Transverse colon (tissue), 4 donors: ENCODE measurements at regions not wholly inside any gene's neighbourhood (a gene's known extent, or its start where the extent isn't known, plus 50 kb on each side); places are given as distances from the start of the nearest gene placed in this dataset.

Experiments
- CTCF ChIP-seq, 5 experiments: fragments of 200-600 bp in 3 of 5; fragments of 450-650 bp in 2 of 5; sonication (generic) in 3 of 5; IDR thresholded peaks; 1 replicate in 2 of 5; 2 replicates in 3 of 5; pipeline ENCODE4 v1.5.1; 2016 to 2017; ENCODE audit warnings: antibody characterized with exemption in 5 of 5, inconsistent platforms in 3 of 5, mild to moderate bottlenecking in 2 of 5, moderate library complexity in 1 of 5
- EP300 ChIP-seq: sonication (generic); formaldehyde crosslinking; IDR thresholded peaks from one replicate; pipeline ENCODE4 v1.6.1; 2017; ENCODE audit warnings: antibody characterized with exemption, low read depth
- POLR2A ChIP-seq: fragments of 450-650 bp; IDR thresholded peaks from one replicate; pipeline ENCODE4 v1.6.1; 2016; ENCODE audit warnings: antibody characterized with exemption, mild to moderate bottlenecking, moderate library complexity
- POLR2AphosphoS5 ChIP-seq, 3 donors: sonication (generic); formaldehyde crosslinking; IDR thresholded peaks; one replicate each; pipeline ENCODE4 v1.6.1; 2016; ENCODE audit warnings: antibody characterized with exemption in 3 of 3

- TF ChIP-seq CTCF (IDR thresholded peaks at IDR 0.05) (no peak), EP300 (no peak), POLR2A (no peak), POLR2AphosphoS5 (IDR thresholded peaks at IDR 0.05) (no peak)
Observed at GRCh38 chr20:58573257-58573656, 58.1 kb upstream of the APCDD1L start.
